ENCODE measurements at regions not wholly inside any gene's neighbourhood (a gene's known extent, or its start where the extent isn't known, plus 50 kb on each side); places are given as distances from the start of the nearest gene placed in this dataset.

DNA sequence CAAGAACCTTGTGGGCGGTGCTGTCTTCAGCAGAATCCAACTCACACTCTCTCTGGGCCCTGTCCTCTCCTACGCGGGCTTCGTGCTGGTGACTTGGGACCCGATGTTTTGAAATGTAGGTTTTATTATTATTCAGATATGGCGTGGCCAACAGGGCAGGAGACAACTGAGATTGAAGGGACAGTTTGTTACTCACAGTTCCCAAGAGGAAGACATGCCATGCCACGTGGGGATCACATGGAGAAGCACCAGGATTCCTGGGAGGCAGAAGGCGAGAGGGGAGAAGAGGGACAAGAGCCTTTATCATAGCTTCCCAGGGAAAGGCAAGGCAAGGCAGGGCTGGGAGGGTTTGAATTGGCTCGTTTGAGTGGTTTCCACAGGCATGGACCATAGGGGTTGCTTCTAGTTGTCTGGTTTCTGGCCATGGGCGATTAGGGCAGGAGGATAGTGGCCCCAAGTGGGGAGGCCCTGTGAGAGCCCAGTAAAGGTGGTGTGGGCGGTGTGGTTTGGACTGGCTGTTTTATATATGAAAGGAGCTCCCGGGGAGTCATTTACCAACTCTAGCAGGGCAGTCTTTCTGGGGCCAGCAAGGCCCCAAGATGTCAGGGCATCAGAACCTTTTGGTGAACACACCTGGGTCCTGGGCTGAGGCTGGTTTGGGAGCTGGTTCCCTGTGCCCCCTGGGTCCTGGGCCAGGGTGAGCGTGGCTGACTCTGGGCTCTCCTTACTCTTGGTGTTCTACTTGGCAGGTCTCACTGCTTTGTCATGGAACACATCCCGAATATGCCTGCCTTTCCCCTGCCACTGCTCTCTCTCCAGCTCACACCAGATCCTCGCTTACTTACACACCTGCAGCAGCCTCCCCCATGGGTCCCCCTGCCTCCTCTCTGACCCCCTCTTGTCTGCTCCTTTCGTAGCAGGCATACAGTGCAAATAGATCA lies 94.0 kb upstream of the ZNF536 start:
- intact Hi-C loops (cut with DNase I; ENCODE audit: low total_unique reads): no loop called here
- TF ChIP-seq, protein P1, sequence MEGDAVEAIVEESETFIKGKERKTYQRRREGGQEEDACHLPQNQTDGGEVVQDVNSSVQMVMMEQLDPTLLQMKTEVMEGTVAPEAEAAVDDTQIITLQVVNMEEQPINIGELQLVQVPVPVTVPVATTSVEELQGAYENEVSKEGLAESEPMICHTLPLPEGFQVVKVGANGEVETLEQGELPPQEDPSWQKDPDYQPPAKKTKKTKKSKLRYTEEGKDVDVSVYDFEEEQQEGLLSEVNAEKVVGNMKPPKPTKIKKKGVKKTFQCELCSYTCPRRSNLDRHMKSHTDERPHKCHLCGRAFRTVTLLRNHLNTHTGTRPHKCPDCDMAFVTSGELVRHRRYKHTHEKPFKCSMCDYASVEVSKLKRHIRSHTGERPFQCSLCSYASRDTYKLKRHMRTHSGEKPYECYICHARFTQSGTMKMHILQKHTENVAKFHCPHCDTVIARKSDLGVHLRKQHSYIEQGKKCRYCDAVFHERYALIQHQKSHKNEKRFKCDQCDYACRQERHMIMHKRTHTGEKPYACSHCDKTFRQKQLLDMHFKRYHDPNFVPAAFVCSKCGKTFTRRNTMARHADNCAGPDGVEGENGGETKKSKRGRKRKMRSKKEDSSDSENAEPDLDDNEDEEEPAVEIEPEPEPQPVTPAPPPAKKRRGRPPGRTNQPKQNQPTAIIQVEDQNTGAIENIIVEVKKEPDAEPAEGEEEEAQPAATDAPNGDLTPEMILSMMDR (IDR thresholded peaks at IDR 0.05 in 8 of 11, conservative IDR thresholded peaks at IDR 0.05 in 3 of 11): no peak
- TF ChIP-seq POLR2A (IDR thresholded peaks at IDR 0.05): no peak
- TF ChIP-seq POLR2AphosphoS5 (IDR thresholded peaks at IDR 0.05): no peak
- Histone ChIP-seq H3K9me3 (peaks cover 0 to 13% (median 8%) of the 10 kb centered on the region in 8 donors), H3K36me3 (no peaks in the 10 kb centered on the region), H3K27ac (no peak overlapping the region), H3K27me3 (replicated peaks in 1 of 7) (peaks cover 0 to 22% (median 0%) of the 10 kb centered on the region in 7 donors), H3K4me1 (no peaks in the 10 kb centered on the region), H3K4me3 (no peak overlapping the region)
- WGBS, 5 donors: 68 to 87% (median 78%) methylated on average over 13 to 16 of the region's 16 CpGs
- DNase-seq: no peak

DNA sequence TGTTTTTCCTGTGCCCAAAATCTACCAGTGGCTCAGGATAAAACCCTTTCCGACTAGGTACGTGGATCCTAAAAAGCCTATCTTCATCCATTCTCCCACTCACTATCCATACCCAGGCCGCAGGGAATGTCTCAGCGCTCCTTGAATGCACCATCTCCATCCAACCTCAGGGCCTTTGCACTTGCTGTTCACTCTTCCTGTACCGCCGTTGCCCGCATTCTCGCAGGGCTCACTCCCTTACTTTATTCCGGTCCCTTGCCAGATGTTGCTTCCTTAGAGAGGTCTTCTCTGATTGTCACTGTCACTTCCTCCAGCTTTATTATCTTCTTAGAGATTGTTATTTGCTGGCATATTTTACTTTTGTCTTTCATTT lies 93.3 kb upstream of the ZNF536 start:
- no peaks in the 10 kb centered on the region for H3K36me3 ChIP-seq
- DNase-seq: no peak
- TF ChIP-seq POLR2AphosphoS5 (IDR thresholded peaks at IDR 0.05): no peak
- TF ChIP-seq POLR2A (IDR thresholded peaks at IDR 0.05): no peak
- TF ChIP-seq, protein P1 (IDR thresholded peaks at IDR 0.05 in 8 of 11, conservative IDR thresholded peaks at IDR 0.05 in 3 of 11): no peak
- peaks cover 0 to 22% (median 0%) of the 10 kb centered on the region in 7 donors for H3K27me3 ChIP-seq (replicated peaks in 1 of 7)
- no peak overlapping the region for H3K27ac ChIP-seq
- no peaks in the 10 kb centered on the region for H3K4me1 ChIP-seq
- intact Hi-C loops (cut with DNase I; ENCODE audit: low total_unique reads): no loop called here
- peaks cover 0 to 6% (median 1%) of the 10 kb centered on the region in 8 donors for H3K9me3 ChIP-seq
- 94 to 96% (median 95%) methylated on average over 9 of the region's 9 CpGs for WGBS, 5 donors
- no peak overlapping the region for H3K4me3 ChIP-seq

DNA sequence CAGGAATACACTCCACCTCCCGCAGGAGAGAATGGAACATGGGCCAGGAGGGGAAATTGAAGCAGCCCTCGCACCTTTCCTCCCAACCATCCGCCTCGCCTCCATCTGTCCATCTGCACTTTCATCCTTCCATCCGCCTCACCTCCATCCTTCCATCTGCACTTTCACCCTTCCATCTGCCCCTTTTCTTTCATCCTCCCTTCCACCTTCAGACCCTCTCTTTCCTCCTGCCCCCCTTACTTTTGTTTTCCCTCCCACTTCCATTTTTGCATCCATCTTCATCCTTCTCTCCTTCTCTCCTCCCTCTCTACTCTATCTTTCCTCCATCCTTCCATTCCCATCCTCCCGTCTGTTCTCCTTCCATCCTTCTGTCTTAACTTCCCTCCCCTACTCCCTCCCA lies 92.2 kb upstream of the ZNF536 start:
- TF ChIP-seq POLR2AphosphoS5 (IDR thresholded peaks at IDR 0.05) (no peak), POLR2A (IDR thresholded peaks at IDR 0.05) (no peak)
- TF ChIP-seq, protein P1 (IDR thresholded peaks at IDR 0.05 in 8 of 11, conservative IDR thresholded peaks at IDR 0.05 in 3 of 11): no peak
- Histone ChIP-seq H3K27ac (no peak overlapping the region), H3K27me3 (replicated peaks in 1 of 7) (peaks cover 0 to 22% (median 0%) of the 10 kb centered on the region in 7 donors), H3K4me1 (no peaks in the 10 kb centered on the region), H3K36me3 (no peaks in the 10 kb centered on the region), H3K9me3 (no peaks in the 10 kb centered on the region), H3K4me3 (no peak overlapping the region)
- WGBS, 5 donors: 75 to 84% (median 77%) methylated on average over 6 of the region's 6 CpGs
- no peak for DNase-seq
- intact Hi-C loops (cut with DNase I; ENCODE audit: low total_unique reads): no loop called here

DNA sequence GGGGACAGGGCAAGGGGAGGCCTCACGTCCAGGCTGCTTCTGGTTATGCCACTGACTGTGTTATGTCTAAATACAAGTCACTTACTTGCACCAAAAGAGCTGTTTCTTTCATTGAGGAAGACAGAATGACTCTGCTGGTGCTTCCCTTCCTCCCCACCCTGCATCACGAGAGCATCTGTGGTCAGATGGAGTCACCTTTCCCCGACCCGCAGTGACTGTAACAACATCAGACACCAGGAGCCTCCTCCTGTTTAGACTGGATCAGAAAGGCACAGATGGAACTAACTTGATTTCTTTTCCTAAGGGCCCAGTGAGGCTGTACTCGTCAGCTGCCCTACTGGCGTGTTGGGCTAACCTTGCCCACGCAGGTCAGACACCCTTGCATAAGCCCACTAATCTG lies 90.3 kb upstream of the ZNF536 start:
- Histone ChIP-seq H3K27ac (no peak overlapping the region), H3K9me3 (no peaks in the 10 kb centered on the region), H3K4me3 (no peak overlapping the region), H3K27me3 (replicated peaks in 1 of 7) (peaks cover 0 to 28% (median 0%) of the 10 kb centered on the region in 7 donors), H3K36me3 (no peaks in the 10 kb centered on the region), H3K4me1 (no peaks in the 10 kb centered on the region)
- intact Hi-C loops (cut with DNase I; ENCODE audit: low total_unique reads): no loop called here
- 79 to 87% (median 80%) methylated on average over 7 of the region's 7 CpGs for WGBS, 5 donors
- no peak for DNase-seq
- TF ChIP-seq POLR2A (IDR thresholded peaks at IDR 0.05) (no peak), POLR2AphosphoS5 (IDR thresholded peaks at IDR 0.05) (no peak)
- TF ChIP-seq, protein P1 (IDR thresholded peaks at IDR 0.05 in 8 of 11, conservative IDR thresholded peaks at IDR 0.05 in 3 of 11): no peak
